ENCODE measurements at regions not wholly inside any gene's neighbourhood (a gene's known extent, or its start where the extent isn't known, plus 50 kb on each side); places are given as distances from the start of the nearest gene placed in this dataset.

- WGBS: 83% methylated on average over 3 of the region's 3 CpGs
- no peaks in the 10 kb centered on the region for H3K36me3 ChIP-seq (ENCODE audit: control insufficient read depth in 4 of 4, insufficient read depth in 3 of 4, low read depth in 1 of 4, low read length in 3 of 4)
- H3K27me3 ChIP-seq (ENCODE audit: control insufficient read depth in 4 of 4, insufficient read depth in 4 of 4, low read length in 3 of 4): peaks cover 0 to 9% (median 0%) of the 10 kb centered on the region in 4 donors
- no peak overlapping the region for H3K27ac ChIP-seq (ENCODE audit: low read depth in 1 of 2, low read length in 2 of 2)
- H3K4me1 ChIP-seq (ENCODE audit: control insufficient read depth in 4 of 4, insufficient read depth in 4 of 4, low read length in 3 of 4): no peaks in the 10 kb centered on the region
- TF ChIP-seq CTCF (IDR thresholded peaks at IDR 0.05; ENCODE audit: low read depth, low read length, missing input control) (no peak), HNF4A (conservative IDR thresholded peaks at IDR 0.05) (no peak), ATF3 (IDR thresholded peaks at IDR 0.05) (no peak), ZBTB33 (IDR thresholded peaks at IDR 0.05) (no peak), FOXA1 (IDR thresholded peaks at IDR 0.05) (no peak), FOXA2 (IDR thresholded peaks at IDR 0.05) (no peak)
- no peak for DNase-seq (ENCODE audit: low spot score)
- H3K9me3 ChIP-seq (ENCODE audit: control insufficient read depth in 4 of 4, low read length in 3 of 4): no peaks in the 10 kb centered on the region
- H3K4me3 ChIP-seq (ENCODE audit: low read depth in 1 of 3, low read length in 3 of 3): no peak overlapping the region
- no peak overlapping the region for H3K9ac ChIP-seq (ENCODE audit: low read depth in 1 of 2, low read length in 2 of 2)
Measured at GRCh38 chr9:88725300-88726019, 190.5 kb downstream of the NXNL2 start.

- H3K27ac ChIP-seq (ENCODE audit: low read depth in 1 of 2, low read length in 2 of 2): no peak overlapping the region
- H3K4me1 ChIP-seq (ENCODE audit: control insufficient read depth in 4 of 4, insufficient read depth in 4 of 4, low read length in 3 of 4): no peaks in the 10 kb centered on the region
- WGBS: 90% methylated on average over 2 of the region's 2 CpGs
- H3K27me3 ChIP-seq (ENCODE audit: control insufficient read depth in 4 of 4, insufficient read depth in 4 of 4, low read length in 3 of 4): peaks cover 0 to 9% (median 0%) of the 10 kb centered on the region in 4 donors
- TF ChIP-seq MAX (IDR thresholded peaks at IDR 0.05): no peak
- no peak for TF ChIP-seq JUND (IDR thresholded peaks at IDR 0.05)
- no peak for TF ChIP-seq SP1 (IDR thresholded peaks at IDR 0.05)
- TF ChIP-seq RAD21 (IDR thresholded peaks at IDR 0.05): no peak
- no peak for TF ChIP-seq GABPA (IDR thresholded peaks at IDR 0.05 in 1 of 2, conservative IDR thresholded peaks at IDR 0.05 in 1 of 2)
- no peak for TF ChIP-seq RXRA (IDR thresholded peaks at IDR 0.05)
- TF ChIP-seq REST (IDR thresholded peaks at IDR 0.05): no peak
- no peak for TF ChIP-seq FOXA1 (IDR thresholded peaks at IDR 0.05)
- no peak for TF ChIP-seq YY1 (IDR thresholded peaks at IDR 0.05)
- no peak for TF ChIP-seq ATF3 (IDR thresholded peaks at IDR 0.05)
- no peak for TF ChIP-seq EGR1 (IDR thresholded peaks at IDR 0.05; ENCODE audit: low read depth in 2 of 2)
- TF ChIP-seq TAF1 (conservative IDR thresholded peaks at IDR 0.05): no peak
- TF ChIP-seq HNF4A (conservative IDR thresholded peaks at IDR 0.05): no peak
- no peak for DNase-seq (ENCODE audit: low spot score)
- H3K36me3 ChIP-seq (ENCODE audit: control insufficient read depth in 4 of 4, insufficient read depth in 3 of 4, low read depth in 1 of 4, low read length in 3 of 4): no peaks in the 10 kb centered on the region
- H3K9me3 ChIP-seq (ENCODE audit: control insufficient read depth in 4 of 4, low read length in 3 of 4): peaks cover 0 to 1% (median 0%) of the 10 kb centered on the region in 4 donors
- no peak overlapping the region for H3K9ac ChIP-seq (ENCODE audit: low read depth in 1 of 2, low read length in 2 of 2)
- H3K4me3 ChIP-seq (ENCODE audit: low read depth in 1 of 3, low read length in 3 of 3): no peak overlapping the region
Measured at GRCh38 chr9:88726803-88727202, 191.8 kb downstream of the NXNL2 start.

Data from liver (tissue), 8 donors.